Neuron (in vitro differentiated cells): ENCODE measurements at regions not wholly inside any gene's neighbourhood (a gene's known extent, or its start where the extent isn't known, plus 50 kb on each side); places are given as distances from the start of the nearest gene placed in this dataset.

Source experiments
- H2AFZ ChIP-seq: one replicate; pipeline ENCODE4 v1.6.1; 2013; ENCODE audit warnings: low read depth, mild to moderate bottlenecking, inconsistent platforms, low read length, moderate library complexity
- H3K27me3 ChIP-seq: one replicate; pipeline ENCODE4 v1.6.1; 2013; ENCODE audit warnings: low read length; ENCODE audit not compliant: insufficient read depth
- H3K36me3 ChIP-seq: one replicate; pipeline ENCODE4 v1.6.1; 2013; ENCODE audit warnings: low read length; ENCODE audit not compliant: insufficient read depth
- H3K4me1 ChIP-seq: one replicate; pipeline ENCODE4 v1.6.1; 2013; ENCODE audit warnings: low read length; ENCODE audit not compliant: insufficient read depth
- H3K4me3 ChIP-seq: 2 replicates; pipeline ENCODE4 v1.5.1; 2013; ENCODE audit warnings: mild to moderate bottlenecking, low read length, moderate library complexity
- H3K9me3 ChIP-seq: one replicate; pipeline ENCODE4 v1.6.1; 2013; ENCODE audit warnings: low read length

GRCh38 chr3:153670577-153670976 lies 450.6 kb upstream of the ARHGEF26 start:
- no peaks in the 10 kb centered on the region for H3K9me3 ChIP-seq
- no peak overlapping the region for H2AFZ ChIP-seq
- no peaks in the 10 kb centered on the region for H3K36me3 ChIP-seq
- H3K4me1 ChIP-seq: no peaks in the 10 kb centered on the region
- no peak overlapping the region for H3K4me3 ChIP-seq
- H3K27me3 ChIP-seq: no peaks in the 10 kb centered on the region

GRCh38 chr3:153673853-153674252 lies 447.3 kb upstream of the ARHGEF26 start:
- Histone ChIP-seq H3K4me1 (no peaks in the 10 kb centered on the region), H3K36me3 (no peaks in the 10 kb centered on the region), H2AFZ (no peak overlapping the region), H3K4me3 (no peak overlapping the region), H3K27me3 (no peaks in the 10 kb centered on the region), H3K9me3 (no peaks in the 10 kb centered on the region)

- no peaks in the 10 kb centered on the region for H3K36me3 ChIP-seq
- H3K4me1 ChIP-seq: no peaks in the 10 kb centered on the region
- H3K9me3 ChIP-seq: no peaks in the 10 kb centered on the region
- no peak overlapping the region for H3K4me3 ChIP-seq
- H2AFZ ChIP-seq: no peak overlapping the region
- H3K27me3 ChIP-seq: no peaks in the 10 kb centered on the region
Measured at GRCh38 chr3:153679714-153680113, 441.5 kb upstream of the ARHGEF26 start.

GRCh38 chr3:153680526-153680925 lies 440.7 kb upstream of the ARHGEF26 start:
- Histone ChIP-seq H3K9me3 (no peaks in the 10 kb centered on the region), H3K4me1 (no peaks in the 10 kb centered on the region), H3K27me3 (no peaks in the 10 kb centered on the region), H2AFZ (no peak overlapping the region), H3K36me3 (no peaks in the 10 kb centered on the region), H3K4me3 (no peak overlapping the region)

- Histone ChIP-seq H3K4me3 (no peak overlapping the region), H3K4me1 (no peaks in the 10 kb centered on the region)
Measured at GRCh38 chr3:153681057-153681456, 440.1 kb upstream of the ARHGEF26 start.

GRCh38 chr3:153688301-153689120 lies 432.7 kb upstream of the ARHGEF26 start:
- Histone ChIP-seq H3K4me1 (peaks cover 13% of the 10 kb centered on the region), H2AFZ (no peak overlapping the region), H3K36me3 (no peaks in the 10 kb centered on the region), H3K9me3 (no peaks in the 10 kb centered on the region), H3K27me3 (no peaks in the 10 kb centered on the region), H3K4me3 (no peak overlapping the region)

More at GRCh38 chr3:153681057-153681456, 440.1 kb upstream of the ARHGEF26 start:
- H3K36me3 ChIP-seq: no peaks in the 10 kb centered on the region
- H2AFZ ChIP-seq: no peak overlapping the region
- no peaks in the 10 kb centered on the region for H3K27me3 ChIP-seq
- no peaks in the 10 kb centered on the region for H3K9me3 ChIP-seq

- H3K4me3 ChIP-seq: no peak overlapping the region
- H3K36me3 ChIP-seq: no peaks in the 10 kb centered on the region
- peaks cover 11% of the 10 kb centered on the region for H3K4me1 ChIP-seq
- H3K9me3 ChIP-seq: no peaks in the 10 kb centered on the region
- H3K27me3 ChIP-seq: no peaks in the 10 kb centered on the region
- no peak overlapping the region for H2AFZ ChIP-seq
Measured at GRCh38 chr3:153693207-153693606, 428.0 kb upstream of the ARHGEF26 start.

- H3K36me3 ChIP-seq: no peaks in the 10 kb centered on the region
Measured at GRCh38 chr3:153702106-153702505, 419.1 kb upstream of the ARHGEF26 start.

GRCh38 chr3:153704115-153704514 lies 417.1 kb upstream of the ARHGEF26 start:
- H3K4me1 ChIP-seq: no peaks in the 10 kb centered on the region
- H2AFZ ChIP-seq: no peak overlapping the region
- no peaks in the 10 kb centered on the region for H3K27me3 ChIP-seq
- no peaks in the 10 kb centered on the region for H3K9me3 ChIP-seq
- no peak overlapping the region for H3K4me3 ChIP-seq
- no peaks in the 10 kb centered on the region for H3K36me3 ChIP-seq

More at GRCh38 chr3:153702106-153702505, 419.1 kb upstream of the ARHGEF26 start:
- Histone ChIP-seq H2AFZ (no peak overlapping the region), H3K4me3 (no peak overlapping the region), H3K4me1 (no peaks in the 10 kb centered on the region), H3K9me3 (no peaks in the 10 kb centered on the region), H3K27me3 (no peaks in the 10 kb centered on the region)

- no peaks in the 10 kb centered on the region for H3K27me3 ChIP-seq
- no peaks in the 10 kb centered on the region for H3K4me1 ChIP-seq
- H3K36me3 ChIP-seq: no peaks in the 10 kb centered on the region
- H2AFZ ChIP-seq: peak overlapping the region; percentile 36
- H3K9me3 ChIP-seq: no peaks in the 10 kb centered on the region
- no peak overlapping the region for H3K4me3 ChIP-seq
Measured at GRCh38 chr3:153706706-153707105, 414.5 kb upstream of the ARHGEF26 start.

- Histone ChIP-seq H3K9me3 (no peaks in the 10 kb centered on the region), H3K36me3 (no peaks in the 10 kb centered on the region), H2AFZ (no peak overlapping the region), H3K4me1 (no peaks in the 10 kb centered on the region), H3K4me3 (no peak overlapping the region), H3K27me3 (no peaks in the 10 kb centered on the region)
Measured at GRCh38 chr3:153714016-153714415, 407.2 kb upstream of the ARHGEF26 start.

GRCh38 chr3:153714588-153715290 lies 406.5 kb upstream of the ARHGEF26 start:
- Histone ChIP-seq H3K27me3 (no peaks in the 10 kb centered on the region), H3K36me3 (no peaks in the 10 kb centered on the region), H3K4me3 (no peak overlapping the region), H3K4me1 (no peaks in the 10 kb centered on the region), H3K9me3 (no peaks in the 10 kb centered on the region), H2AFZ (no peak overlapping the region)

GRCh38 chr3:153722157-153722556 lies 399.0 kb upstream of the ARHGEF26 start:
- H3K27me3 ChIP-seq: no peaks in the 10 kb centered on the region
- no peaks in the 10 kb centered on the region for H3K4me1 ChIP-seq
- no peak overlapping the region for H2AFZ ChIP-seq
- H3K4me3 ChIP-seq: no peak overlapping the region
- no peaks in the 10 kb centered on the region for H3K9me3 ChIP-seq
- no peaks in the 10 kb centered on the region for H3K36me3 ChIP-seq
